HG02884 (cell line): ENCODE measurements at regions not wholly inside any gene's neighbourhood (a gene's known extent, or its start where the extent isn't known, plus 50 kb on each side); places are given as distances from the start of the nearest gene placed in this dataset.
"Not testable (repeated sequence)": the region's sequence is repeated elsewhere in the genome, so short reads cannot be mapped to it uniquely, and the experiment has no call there.

Source experiments
- ATAC-seq: cut with Tn5 transposase; IDR thresholded peaks from one replicate; pipeline ENCODE4 v1.9.1; 2021; ENCODE audit warnings: mild to moderate bottlenecking, moderate library complexity; ENCODE audit not compliant: unreplicated experiment

DNA sequence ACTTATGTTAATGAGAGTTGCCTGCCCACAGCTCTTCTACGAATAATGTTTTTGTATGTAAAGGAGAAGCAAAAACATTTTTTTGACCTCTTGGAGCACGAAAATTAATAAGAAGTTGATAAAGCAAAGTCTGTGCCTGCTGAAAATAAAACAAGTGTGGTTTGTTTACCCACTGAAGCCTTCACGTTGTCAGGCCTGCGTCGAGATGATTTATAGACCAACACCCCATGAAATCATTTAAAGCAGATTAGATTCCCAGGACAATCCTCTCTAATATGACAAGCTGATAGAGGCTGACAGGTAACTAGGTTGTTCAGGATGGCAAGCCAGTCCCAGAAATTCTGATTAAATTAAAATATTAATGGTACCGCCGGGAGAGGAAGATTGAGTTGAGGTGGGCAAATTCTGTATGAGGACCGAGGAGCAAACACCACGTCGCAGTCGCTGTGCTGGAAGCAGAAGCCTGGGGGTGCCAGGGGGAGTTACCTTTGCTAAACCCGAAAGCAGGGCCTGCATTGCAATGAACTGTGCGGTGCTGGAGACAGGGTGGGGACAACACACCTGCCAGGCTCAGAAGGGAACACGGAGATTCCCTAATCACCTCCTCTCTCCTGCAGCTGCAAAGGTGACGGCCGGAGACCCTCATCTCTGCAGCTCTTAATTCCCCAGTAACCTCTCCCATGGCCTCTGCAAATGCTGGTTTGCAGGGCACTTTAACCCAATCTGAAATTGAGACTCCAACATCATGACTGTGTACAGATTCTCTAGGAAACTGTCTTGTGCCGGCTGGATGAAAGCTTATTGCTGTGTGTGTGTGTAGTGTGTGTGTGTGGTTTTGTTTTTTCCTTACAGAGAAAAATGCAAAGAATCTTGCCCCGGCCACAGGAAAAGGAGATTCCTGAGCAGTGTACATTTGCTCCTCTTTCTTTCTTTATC is 2805.9 kb downstream of the RPIA start:
- ATAC-seq = not testable (repeated sequence)

- ATAC-seq = not testable (repeated sequence)
Observed at GRCh38 chr2:91498065-91498449, 2806.6 kb downstream of the RPIA start.

DNA sequence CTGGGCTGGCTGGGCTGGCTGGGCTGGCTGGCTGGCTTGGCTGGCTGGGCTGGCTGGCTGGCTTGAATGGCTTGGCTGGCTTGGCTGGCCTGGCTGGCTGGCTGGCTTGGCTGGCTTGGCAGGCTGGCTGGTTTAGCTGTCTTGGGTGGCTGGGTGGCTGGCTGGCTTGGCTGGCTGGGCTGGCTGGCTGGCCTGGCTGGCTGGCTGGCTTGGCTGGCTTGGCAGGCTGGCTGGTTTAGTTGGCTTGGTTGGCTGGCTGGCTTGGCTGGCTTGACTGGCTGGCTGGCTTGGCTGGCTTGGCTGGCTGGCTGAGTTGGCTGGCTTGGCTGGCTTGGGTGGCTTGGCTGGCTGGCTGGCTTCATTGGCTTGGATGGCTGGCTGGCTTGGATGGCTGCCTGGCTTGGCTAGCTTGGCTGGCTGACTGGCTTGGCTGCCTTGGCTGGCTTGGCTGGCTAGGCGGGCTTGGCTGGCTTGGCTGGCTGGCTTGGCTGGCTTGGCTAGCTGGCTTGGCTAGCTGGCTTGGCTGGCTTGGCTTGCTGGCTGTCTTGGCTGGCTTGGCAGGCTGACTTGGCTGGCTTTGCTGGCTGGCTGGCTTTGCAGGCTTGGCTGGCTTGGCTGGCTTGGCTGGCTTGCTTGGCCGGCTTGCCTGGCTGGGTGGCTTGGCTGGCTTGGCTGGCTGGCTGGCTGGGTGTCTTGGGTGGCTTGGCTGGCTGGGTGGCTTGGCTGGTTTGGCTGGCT is 2807.2 kb downstream of the RPIA start:
- not testable (repeated sequence) for ATAC-seq

DNA sequence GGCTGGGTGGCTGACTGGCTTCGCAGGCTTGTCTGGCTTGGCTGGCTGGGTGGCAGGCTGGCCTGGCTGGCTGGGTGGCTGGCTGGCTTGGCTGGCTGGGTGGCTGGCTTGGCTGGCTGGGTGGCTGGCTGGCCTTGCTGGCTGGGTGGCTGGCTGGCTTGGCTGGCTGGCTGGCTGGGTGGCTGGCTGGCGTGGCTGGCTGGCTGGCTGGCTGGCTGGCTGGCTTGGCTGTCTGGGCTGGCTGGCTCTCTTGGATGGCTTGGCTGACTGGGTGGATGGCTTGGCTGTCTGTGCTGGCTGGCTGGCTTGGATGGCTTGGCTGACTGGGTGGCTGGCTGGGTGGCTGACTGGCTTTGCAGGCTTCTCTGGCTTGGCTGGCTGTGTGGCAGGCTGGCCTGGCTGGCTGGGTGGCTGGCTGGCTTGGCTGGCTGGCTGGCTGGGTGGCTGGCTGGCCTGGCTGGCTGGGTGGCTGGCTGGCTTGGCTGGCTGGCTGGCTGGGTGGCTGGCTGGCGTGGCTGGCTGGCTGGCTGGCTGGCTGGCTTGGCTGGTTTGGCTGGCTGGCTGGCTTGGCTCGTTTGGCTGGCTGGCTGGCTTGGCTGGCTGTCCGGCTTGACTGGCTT is 2808.1 kb downstream of the RPIA start:
- ATAC-seq = not testable (repeated sequence)

DNA sequence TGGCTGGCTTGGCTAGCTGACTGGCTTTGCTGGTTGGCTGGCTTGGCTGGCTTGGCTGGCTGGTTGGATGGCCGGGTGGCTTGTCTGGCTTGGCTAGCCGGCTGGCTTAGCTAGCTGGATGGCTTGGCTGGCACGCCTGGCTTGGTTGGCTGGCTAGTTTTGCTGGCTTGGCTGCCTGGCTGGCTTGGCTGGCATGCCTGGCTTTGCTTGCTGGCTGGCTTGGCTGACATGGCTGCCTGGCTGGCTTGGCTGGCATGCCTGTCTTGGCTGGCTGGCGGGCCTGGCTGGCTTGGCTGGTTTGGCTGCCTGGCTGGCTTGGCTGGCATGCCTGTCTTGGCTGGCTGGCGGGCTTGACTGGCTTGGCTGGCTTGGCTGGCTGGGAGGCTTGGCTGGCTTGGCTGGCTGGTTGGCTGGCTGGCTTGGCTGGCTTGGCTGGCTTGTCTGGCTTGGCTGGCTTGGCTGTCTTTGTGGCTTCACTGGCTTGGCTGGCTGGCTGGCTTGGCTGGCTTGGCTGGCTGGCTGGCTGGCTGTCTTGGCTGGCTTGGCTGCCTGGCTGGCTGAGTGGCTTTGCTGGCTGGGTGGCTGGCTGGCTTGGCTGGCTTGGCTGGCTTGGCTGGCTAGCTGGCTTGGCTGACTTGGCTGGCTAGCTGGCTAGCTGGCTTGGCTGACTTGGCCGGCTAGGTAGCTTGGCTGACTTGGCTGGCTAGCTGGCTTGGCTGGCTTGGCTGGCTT is 2808.9 kb downstream of the RPIA start:
- not testable (repeated sequence) for ATAC-seq

DNA sequence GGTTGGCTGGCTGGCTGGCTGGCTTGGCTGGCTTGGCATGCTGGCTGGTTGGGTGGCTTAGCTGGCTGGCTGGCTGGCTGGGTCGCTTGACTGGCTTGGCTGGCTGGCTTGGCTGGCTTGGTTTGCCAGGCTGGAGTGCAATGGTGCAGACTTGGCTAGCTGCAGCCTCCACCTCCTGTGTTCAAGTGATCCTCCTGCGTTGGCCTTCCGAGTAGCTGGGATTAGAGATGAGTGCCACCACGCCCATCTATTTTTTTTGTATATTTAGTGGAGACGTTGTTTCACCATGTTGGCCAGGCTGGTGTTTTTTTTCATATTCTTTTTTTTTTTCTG is 2809.5 kb downstream of the RPIA start:
- not testable (repeated sequence) for ATAC-seq

- ATAC-seq = not testable (repeated sequence)
Observed at GRCh38 chr2:91501481-91502080, 2810.1 kb downstream of the RPIA start.

DNA sequence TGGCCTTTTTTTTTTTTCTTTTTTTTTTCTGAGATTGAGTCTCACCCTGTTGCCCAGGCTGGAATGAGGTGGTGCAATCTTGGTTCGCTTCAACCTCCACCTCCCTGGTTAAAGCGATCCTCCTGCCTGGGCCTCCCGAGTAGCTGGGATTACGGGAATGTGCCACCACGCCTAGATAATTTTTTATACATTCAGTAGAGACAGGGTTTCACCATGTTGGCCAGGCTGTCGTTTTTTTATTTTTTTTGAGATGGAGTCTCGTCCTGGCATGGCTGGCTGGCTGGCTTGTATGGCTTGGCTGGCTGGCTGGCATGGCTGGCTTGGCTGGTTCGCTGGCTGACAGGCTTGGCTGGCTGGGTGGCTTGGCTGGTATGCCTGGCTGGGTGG is 2812.1 kb downstream of the RPIA start:
- ATAC-seq = not testable (repeated sequence)

DNA sequence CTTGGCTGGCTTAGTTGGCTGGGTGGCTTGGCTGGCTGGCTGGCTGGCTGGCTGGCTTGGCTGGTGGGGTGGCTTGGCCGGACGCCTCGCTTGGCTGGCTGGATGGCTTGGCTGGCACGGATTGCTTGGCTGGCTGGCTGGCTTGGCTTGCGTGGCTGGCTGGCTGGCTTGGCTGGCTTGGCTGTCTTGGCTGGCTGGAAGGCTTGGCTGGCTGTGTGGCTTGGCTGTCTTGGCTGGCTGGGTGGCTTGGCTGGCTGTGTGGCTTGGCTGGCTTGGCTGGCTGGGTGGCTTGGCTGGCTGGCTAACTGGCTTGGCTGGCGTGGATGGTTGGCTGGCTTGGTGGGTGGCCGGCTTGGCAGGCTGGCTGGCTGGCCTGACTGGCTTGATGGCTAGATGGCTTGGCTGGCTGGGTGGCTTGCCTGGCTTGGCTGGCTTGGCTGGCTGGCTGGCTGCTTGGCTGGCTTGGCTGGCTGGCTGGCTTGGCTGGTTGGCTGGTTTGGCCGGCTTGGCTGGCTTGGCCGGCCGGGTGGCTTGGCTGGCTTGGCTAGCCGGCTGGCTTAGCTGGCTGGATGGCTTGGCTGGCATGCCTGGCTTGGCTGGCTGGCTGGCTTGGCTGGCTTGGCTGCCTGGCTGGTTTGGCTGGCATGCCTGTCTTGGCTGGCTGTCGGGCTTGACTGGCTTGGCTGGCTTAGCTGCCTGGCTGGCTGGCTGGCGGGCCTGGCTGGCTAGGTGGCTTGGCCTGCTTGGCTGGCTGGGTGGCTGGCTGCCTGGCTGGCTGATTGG is 2812.7 kb downstream of the RPIA start:
- ATAC-seq = not testable (repeated sequence)

DNA sequence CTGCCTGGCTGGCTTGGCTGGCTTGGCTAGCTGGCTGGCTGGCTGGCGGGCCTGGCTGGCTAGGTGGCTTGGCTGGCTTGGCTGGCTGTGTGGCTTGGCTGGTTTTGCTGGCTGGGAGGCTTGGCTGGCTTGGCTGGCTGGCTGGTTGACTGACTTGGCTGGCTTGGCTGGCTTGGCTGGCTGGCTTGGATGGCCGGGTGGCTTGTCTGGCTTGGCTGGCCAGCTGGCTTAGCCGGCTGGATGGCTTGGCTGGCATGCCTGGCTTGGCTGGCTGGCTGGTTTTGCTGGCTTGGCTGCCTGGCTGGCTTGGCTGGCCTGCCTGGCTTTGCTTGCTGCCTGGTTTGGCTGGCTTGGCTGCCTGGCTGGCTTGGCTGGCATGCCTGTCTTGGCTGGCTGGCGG is 2817.3 kb downstream of the RPIA start:
- ATAC-seq = not testable (repeated sequence)

- ATAC-seq = not testable (repeated sequence)
Observed at GRCh38 chr2:91509276-91509675, 2817.8 kb downstream of the RPIA start.

DNA sequence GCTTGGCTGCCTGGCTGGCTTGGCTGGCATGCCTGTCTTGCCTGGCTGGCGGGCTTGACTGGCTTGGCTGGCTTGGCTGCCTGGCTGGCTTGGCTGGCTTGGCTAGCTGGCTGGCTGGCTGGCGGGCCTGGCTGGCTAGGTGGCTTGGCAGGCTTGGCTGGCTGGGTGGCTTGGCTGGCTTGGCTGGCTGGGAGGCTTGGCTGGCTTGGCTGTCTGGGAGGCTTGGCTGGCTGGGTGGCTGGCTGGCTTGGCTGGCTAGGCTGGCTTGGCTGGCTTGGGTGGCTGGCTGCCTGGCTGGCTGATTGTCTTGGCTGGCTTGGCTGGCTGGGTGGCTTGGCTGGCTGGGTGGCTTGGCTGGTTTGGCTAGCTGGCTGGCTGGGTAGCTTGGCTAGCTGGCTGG is 2819.7 kb downstream of the RPIA start:
- not testable (repeated sequence) for ATAC-seq

GRCh38 chr2:91515966-91516365 is 2824.5 kb downstream of the RPIA start:
- ATAC-seq = not testable (repeated sequence)

- ATAC-seq = not testable (repeated sequence)
Observed at GRCh38 chr2:91516669-91517068, 2825.2 kb downstream of the RPIA start.

DNA sequence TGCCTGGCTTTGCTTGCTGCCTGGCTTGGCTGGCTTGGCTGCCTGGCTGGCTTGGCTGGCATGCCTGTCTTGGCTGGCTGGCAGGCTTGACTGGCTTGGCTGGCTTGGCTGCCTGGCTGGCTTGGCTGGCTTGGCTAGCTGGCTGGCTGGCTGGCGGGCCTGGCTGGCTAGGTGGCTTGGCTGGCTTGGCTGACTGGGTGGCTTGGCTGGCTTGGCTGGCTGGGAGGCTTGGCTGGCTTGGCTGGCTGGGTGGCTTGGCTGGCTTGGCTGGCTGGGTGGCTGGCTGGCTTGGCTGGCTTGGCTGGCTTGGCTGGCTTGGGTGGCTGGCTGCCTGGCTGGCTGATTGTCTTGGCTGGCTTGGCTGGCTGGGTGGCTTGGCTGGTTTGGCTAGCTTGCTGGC is 2826.4 kb downstream of the RPIA start:
- not testable (repeated sequence) for ATAC-seq

- not testable (repeated sequence) for ATAC-seq
Observed at GRCh38 chr2:91518361-91518981, 2827.0 kb downstream of the RPIA start.

GRCh38 chr2:91519359-91519758 is 2827.9 kb downstream of the RPIA start:
- not testable (repeated sequence) for ATAC-seq

GRCh38 chr2:91519914-91520313 is 2828.4 kb downstream of the RPIA start:
- ATAC-seq = not testable (repeated sequence)

- ATAC-seq = not testable (repeated sequence)
Observed at GRCh38 chr2:91520523-91520922, 2829.1 kb downstream of the RPIA start.
